ENCODE measurements at regions not wholly inside any gene's neighbourhood (a gene's known extent, or its start where the extent isn't known, plus 50 kb on each side); places are given as distances from the start of the nearest gene placed in this dataset.
"Not testable (repeated sequence)": the region's sequence is repeated elsewhere in the genome, so short reads cannot be mapped to it uniquely, and the experiment has no call there.

DNA sequence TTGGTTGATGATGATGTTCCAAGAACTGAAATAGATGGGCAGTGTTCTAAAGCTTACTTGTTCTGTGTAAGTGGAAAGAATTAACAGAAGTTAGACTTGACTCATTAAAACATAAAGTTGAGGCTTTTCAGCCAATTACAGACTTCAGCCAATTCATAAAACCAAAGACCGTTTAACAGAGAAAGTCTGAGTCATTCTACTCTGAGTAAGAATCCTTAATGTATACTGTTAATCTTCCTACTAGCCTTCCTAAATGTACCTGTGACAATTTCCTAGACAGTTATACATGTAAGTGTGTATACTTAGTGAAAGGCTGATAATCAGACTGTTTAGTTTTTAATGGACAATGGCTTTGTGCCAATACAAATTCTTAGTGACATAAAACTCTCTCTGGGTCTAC lies 681.0 kb downstream of the RPL10L start:
- no peak for DNase-seq

- no peak for DNase-seq
These were observed 683.5 kb downstream of the RPL10L start for GRCh38 chr14:45968037-45968436.

GRCh38 chr14:45949479-45949878 lies 696.5 kb upstream of the MIS18BP1 start:
- no peak for DNase-seq

GRCh38 chr14:45947830-45948229 lies 694.8 kb upstream of the MIS18BP1 start:
- DNase-seq = no peak

DNA sequence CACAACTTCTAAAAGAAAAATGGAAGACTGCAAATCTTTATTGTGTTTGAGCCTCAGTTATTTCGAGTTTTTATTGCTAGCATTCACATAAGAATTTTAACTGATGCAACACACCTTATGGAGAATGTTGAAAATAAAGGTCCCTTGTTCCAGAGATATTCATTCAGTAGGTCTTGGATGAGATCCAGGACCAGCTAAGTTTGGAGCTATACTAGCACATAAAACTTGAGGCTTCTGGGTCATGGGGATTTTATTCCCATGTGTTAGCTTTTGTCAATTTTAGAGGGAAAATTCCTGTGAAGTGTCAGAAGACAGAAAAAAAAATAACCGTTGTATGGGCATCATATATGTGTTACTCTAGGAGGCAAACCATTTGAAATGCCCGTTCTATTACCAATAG lies 693.2 kb upstream of the MIS18BP1 start:
- no peak for DNase-seq

- DNase-seq = no peak
These were observed 687.3 kb upstream of the MIS18BP1 start for GRCh38 chr14:45940318-45940717.

- no peak for DNase-seq
These were observed 686.6 kb upstream of the MIS18BP1 start for GRCh38 chr14:45939572-45939971.

DNA sequence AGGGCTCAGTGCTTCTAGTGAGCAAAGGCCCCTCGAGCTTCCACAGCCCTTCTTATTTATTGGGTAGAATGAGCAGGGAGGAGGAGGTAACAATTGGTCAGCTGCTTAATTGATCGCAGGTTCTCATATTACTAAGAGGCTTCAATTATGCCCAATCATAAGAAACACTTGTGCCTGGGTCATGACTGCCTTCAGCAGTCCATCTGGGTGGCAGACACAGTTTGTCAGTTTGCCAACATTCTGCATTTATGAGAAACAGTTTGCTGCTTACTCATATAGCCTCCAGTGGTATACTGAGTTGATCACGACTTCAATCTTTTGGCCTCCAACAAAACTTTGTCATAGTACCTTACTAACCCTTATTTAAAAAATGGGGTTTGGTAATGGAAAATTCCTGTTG lies 667.0 kb upstream of the MIS18BP1 start:
- DNase-seq = not testable (repeated sequence)

DNA sequence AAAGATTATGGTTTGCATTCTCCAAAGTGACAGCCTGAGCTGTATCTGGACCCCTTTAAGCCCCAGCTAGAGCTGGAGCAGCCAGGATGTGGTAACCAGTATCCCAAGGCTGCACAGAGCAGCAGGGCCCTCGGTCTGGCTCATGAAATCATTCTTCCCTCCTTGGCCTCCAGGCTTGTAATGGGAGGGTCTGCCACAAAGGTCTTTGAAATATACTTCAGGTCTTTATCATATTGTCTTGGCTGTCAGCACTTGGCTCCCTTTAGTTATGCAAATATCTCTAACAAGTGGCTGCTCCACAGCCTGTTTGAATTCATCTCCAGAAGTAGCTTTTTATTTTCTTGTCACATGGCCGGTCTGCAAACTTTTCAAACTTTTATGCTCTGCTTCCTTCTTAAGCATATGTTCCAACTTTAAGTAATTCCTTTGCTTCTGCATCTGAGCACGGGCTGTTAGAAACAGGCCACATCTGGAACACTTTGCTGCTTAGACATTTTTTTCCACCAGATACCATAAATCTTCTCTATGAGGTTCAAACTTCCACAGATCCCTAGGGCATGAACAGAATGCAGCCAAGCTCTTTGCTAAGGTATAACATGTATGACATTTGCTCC lies 663.4 kb upstream of the MIS18BP1 start:
- DNase-seq = no peak

DNA sequence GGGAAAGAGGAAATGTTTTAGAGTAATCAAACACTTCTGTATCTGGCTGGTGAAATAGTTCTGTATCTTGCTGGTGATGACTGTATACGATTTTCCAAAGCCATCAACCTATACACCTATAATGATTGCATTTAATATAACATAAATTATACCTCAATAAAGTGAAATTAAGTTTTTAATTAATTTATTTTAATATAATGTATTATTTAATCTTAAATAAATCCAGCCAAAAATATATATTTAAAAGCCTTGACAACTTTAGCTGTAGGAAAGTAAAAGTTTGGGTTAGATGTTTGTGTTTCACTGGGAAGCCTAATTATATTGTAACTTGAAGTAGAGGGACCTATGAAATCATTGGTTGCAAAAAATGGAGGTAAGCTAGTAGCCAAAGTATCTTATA lies 654.8 kb upstream of the MIS18BP1 start:
- no peak for DNase-seq

DNA sequence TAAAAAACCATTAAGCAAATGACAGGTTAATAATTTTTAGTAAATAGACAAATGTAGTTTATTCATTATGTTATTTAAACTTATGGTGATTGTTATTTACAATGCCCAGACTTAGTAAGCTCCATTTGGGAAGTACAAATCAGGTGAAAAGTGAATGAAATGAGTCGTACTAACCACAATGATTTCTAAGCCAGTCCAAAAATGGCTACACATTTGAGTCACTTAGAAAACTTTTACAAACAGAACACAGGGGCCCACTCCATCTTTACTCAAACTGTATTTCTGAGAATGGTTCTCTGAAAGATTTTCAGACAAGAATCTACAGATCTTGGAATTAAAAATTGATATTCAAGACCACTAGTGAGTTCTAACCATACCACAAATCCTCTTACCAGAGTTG lies 653.3 kb upstream of the MIS18BP1 start:
- no peak for DNase-seq

GRCh38 chr14:45905672-45906071 lies 652.7 kb upstream of the MIS18BP1 start:
- DNase-seq = no peak

GRCh38 chr14:45904314-45904713 lies 651.3 kb upstream of the MIS18BP1 start:
- DNase-seq = no peak

DNA sequence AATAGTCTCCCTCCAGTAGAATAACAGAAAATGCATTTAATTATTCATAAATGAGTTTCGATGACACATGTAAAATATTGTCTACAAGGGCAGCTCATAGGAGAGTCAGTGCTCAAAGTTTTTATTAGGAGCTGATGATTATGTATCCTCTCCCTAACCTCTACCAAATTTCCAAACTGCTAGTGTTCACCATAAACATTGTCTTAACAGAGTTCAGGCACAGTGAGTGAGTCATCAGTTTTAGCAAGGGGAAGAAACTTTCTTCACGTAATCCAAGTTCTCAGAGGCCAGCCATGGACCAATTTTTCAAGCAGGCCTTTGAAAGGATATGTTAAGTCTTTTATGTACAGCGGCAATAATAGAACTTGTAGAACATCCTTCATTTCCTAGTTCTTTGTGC lies 649.2 kb upstream of the MIS18BP1 start:
- no peak for DNase-seq

- no peak for DNase-seq
These were observed 644.4 kb upstream of the MIS18BP1 start for GRCh38 chr14:45897439-45897838.

GRCh38 chr14:45893127-45893526 lies 640.1 kb upstream of the MIS18BP1 start:
- DNase-seq = no peak

DNA sequence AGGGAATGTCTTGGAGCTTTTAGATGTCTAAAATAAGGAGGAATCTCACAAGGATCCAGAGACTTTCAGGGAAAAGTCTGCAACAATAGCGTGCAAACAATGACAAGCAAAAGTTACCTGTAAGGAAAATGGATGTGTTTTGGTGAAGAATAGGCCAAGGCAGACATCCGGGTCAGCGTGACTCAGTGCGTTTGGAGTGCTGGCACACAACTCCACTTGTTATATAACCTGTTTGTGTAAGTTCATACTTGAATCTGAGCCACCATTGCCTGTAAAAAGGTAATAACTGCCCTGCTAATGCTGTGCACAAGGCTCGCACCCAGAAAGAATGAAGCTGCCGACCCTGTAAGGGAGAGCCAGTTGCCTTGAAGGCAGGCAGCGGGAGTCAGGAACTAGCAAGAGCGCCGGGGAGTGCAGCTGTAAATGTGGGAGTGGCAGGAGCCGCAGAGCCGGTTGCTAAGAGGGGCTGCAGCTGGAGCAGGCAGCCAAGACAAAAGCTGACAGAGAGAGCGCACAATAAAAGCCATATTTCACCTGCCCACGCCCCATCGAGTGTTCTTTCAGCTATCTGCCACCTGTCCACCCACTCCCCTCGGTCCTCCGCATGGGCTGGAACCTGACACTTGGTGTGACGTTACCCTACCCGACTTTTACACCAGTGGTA lies 638.5 kb upstream of the MIS18BP1 start:
- DNase-seq = peak; percentile 51

- not testable (repeated sequence) for DNase-seq
These were observed 635.8 kb upstream of the MIS18BP1 start for GRCh38 chr14:45888766-45889285.

DNA sequence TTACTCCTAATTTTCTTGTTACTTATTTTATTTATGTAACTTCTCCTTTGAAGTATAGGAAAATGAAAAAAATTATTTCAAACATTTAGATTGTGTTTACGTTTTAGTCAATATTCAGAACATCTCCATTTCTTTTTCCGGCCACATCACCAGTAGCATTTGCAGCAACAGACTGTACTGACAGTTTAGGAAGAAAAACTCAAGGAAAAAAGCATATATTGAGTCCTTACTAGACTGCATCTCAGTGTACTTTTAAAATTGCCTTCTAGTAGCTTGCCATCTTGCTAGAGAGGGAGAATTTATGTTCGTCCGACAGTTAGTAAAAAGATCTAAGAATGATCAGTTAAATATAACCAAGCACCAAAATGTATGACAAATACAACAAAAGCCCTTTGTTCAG lies 625.0 kb upstream of the MIS18BP1 start:
- no peak for DNase-seq

DNA sequence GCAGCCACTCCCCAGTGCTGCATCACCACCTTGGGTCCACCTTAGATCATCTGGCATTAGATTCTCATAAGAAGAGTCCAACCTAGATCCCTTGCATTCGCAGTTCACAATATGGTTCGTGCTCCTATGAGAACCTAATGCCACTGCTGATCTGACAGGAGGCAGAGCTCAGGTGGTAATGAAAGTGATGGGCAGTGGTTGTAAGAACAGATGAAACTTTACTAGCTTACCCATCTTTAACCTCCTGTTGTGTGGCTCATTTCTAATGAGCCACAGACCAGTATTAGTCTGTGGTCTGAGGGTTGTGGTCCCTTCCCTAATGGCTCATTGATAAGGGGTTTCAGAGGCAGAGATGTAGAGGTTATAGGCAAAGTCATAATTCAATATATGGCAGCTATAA lies 615.9 kb upstream of the MIS18BP1 start:
- DNase-seq = no peak

GRCh38 chr14:45868377-45868776 lies 615.4 kb upstream of the MIS18BP1 start:
- DNase-seq = no peak

DNA sequence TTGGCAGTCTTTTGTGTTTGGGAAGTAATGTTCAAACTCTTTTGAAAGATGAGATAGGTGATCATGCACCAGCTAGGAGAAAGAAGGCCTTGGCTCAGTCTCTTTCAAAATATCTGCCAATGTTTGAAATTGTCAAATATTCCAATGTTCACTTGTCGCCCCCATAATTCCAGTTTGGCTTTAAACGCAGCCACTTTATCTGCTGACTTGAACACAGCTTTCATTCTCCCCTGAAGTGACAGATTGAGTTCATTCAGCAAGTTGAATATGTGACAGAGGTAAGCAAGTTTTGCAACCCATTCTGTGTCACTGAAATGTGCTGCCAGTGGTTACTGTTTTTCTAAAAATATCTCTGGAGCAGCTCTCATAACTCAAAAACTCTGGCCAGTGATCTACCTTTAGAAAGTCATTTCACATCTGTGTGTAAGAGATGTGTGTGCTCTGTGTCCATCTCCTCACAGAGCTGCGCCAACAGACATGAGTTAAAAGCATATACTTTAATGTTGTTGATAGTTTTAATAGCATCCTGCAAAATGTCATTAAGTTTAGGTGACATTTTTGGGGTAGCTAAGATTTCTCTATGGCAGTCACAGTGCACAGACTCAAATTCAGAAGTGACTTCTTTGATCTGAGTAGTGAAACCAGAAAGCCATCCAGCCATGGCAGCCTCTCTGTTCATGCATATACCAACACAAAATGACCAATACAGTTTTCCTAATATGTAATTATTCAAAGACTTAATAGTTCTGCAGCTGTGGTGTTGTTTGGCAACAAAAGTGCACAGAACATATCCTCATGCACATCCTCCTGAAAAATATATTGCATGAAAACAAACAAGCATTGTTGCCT lies 614.3 kb upstream of the MIS18BP1 start:
- DNase-seq = no peak

DNA sequence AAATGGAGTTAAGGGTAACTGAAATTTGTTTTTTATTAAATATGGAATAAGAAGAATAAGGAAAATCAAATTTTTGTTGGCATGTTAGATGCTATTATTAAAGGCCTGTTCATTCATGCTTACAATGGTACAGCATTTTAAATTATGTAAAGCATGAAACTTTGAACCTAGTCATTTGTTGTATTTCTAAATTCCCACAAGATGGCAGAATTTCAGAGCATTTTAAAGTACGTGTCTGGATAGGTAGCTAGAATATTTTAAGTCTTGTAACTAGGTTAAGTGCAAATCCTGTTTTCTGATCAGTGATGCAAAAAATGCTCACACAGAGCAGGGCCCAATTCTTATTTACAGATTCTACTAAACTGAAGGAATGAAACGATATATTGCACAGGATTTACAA lies 585.6 kb upstream of the MIS18BP1 start:
- DNase-seq = no peak

- DNase-seq = no peak
These were observed 566.1 kb upstream of the MIS18BP1 start for GRCh38 chr14:45819107-45819506.
